ENCODE measurements at regions not wholly inside any gene's neighbourhood (a gene's known extent, or its start where the extent isn't known, plus 50 kb on each side); places are given as distances from the start of the nearest gene placed in this dataset.

DNA sequence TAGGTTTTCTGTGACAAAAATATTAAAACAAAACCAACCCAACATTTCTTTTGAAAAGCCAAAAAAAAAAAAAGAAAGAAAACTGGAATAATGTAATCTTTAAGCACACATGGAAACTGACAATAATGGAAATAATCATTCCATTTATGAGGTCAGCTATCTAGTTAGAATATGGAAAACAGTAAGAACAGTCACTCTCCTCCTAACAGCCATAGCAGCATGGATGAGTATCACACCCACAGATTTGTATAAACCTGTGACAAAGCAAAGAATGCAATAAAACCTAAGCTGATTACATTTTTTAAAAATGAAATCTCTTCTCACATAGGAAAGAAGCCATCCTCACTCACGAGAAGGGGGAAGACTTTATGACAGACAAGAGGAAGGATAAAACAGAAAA lies 437.8 kb downstream of the NYAP2 start:
- TF ChIP-seq, protein P1, sequence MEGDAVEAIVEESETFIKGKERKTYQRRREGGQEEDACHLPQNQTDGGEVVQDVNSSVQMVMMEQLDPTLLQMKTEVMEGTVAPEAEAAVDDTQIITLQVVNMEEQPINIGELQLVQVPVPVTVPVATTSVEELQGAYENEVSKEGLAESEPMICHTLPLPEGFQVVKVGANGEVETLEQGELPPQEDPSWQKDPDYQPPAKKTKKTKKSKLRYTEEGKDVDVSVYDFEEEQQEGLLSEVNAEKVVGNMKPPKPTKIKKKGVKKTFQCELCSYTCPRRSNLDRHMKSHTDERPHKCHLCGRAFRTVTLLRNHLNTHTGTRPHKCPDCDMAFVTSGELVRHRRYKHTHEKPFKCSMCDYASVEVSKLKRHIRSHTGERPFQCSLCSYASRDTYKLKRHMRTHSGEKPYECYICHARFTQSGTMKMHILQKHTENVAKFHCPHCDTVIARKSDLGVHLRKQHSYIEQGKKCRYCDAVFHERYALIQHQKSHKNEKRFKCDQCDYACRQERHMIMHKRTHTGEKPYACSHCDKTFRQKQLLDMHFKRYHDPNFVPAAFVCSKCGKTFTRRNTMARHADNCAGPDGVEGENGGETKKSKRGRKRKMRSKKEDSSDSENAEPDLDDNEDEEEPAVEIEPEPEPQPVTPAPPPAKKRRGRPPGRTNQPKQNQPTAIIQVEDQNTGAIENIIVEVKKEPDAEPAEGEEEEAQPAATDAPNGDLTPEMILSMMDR (IDR thresholded peaks at IDR 0.05) = no peak
- TF ChIP-seq POLR2A (IDR thresholded peaks at IDR 0.05) = no peak

Data from testis (tissue), 2 donors.